ENCODE measurements at regions not wholly inside any gene's neighbourhood (a gene's known extent, or its start where the extent isn't known, plus 50 kb on each side); places are given as distances from the start of the nearest gene placed in this dataset.

DNA sequence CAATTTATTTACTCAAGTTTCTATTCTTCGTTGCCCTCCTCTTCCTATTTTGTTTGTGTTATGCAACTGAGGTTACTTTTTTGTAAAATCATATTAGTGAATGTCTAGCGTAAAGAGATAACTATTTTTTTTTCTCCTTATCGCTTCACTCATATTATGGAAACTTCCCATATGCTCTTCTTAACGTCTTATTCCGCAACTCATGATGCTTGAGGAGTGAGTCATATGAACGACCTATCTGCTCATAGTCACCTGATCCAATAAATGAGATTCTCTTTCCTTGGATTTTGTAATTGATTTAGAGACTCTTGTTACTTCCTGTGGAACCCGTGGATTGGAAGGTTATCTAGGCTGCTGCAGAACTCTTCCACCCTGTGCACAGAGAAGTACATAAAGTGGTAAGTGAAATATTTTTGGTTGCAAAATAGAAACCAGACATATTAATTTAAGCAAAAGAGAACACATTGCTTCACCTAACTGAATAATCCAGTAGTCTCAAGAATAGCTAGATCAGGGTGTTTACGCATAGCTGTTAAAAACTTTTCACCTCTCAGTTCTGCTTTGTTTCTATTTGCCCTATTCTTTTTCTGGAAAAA, 719.3 kb upstream of the SGO1 start:
- H3K27ac Mint-ChIP-seq: no peak overlapping the region
- H3K4me3 Mint-ChIP-seq: no peak overlapping the region
- H3K27me3 Mint-ChIP-seq (ENCODE audit: insufficient read depth, low read depth, poor library complexity): no peaks in the 10 kb centered on the region

More for the DNA sequence above, 719.3 kb upstream of the SGO1 start:
- Mint-ChIP-seq H3K36me3 (ENCODE audit: low read depth) (no peaks in the 10 kb centered on the region), H3K9me3 (no peaks in the 10 kb centered on the region), H3K4me1 (peaks cover 9% of the 10 kb centered on the region)
- Histone ChIP-seq H3K27ac (ENCODE audit: low read depth) (no peak overlapping the region), H3K36me3 (ENCODE audit: insufficient read depth) (no peaks in the 10 kb centered on the region), H3K4me3 (no peak overlapping the region), H2AFZ (no peak overlapping the region; the same call in 1 of the 2 replicates), H3K9me2 (ENCODE audit: insufficient read depth) (no peaks in the 10 kb centered on the region), H4K20me1 (replicated peaks; ENCODE audit: insufficient read depth) (no peaks in the 10 kb centered on the region), H3K4me1 (ENCODE audit: insufficient read depth) (no peaks in the 10 kb centered on the region), H3F3A (replicated peaks; ENCODE audit: low read depth) (no peaks in the 10 kb centered on the region), H3K79me2 (replicated peaks; ENCODE audit: insufficient read depth) (no peaks in the 10 kb centered on the region), H3K4me2 (no peak overlapping the region), H3K27me3 (ENCODE audit: insufficient read depth) (no peaks in the 10 kb centered on the region)
- TF ChIP-seq CREB1 (CRISPR knock-in tag; IDR thresholded peaks at IDR 0.05; ENCODE audit: low read depth): no peak
- TF ChIP-seq NANOG (IDR thresholded peaks at IDR 0.05; ENCODE audit: borderline replicate concordance): no peak
- no peak for TF ChIP-seq EZH2phosphoT487 (IDR thresholded peaks at IDR 0.05; ENCODE audit: unreplicated experiment)
- TF ChIP-seq POLR2AphosphoS5 (IDR thresholded peaks at IDR 0.05; ENCODE audit: low read depth): no peak
- no peak for TF ChIP-seq JUNB (IDR thresholded peaks at IDR 0.05; ENCODE audit: unreplicated experiment)
- TF ChIP-seq, protein P1, sequence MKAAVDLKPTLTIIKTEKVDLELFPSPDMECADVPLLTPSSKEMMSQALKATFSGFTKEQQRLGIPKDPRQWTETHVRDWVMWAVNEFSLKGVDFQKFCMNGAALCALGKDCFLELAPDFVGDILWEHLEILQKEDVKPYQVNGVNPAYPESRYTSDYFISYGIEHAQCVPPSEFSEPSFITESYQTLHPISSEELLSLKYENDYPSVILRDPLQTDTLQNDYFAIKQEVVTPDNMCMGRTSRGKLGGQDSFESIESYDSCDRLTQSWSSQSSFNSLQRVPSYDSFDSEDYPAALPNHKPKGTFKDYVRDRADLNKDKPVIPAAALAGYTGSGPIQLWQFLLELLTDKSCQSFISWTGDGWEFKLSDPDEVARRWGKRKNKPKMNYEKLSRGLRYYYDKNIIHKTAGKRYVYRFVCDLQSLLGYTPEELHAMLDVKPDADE (IDR thresholded peaks at IDR 0.05): no peak
- no peak for TF ChIP-seq STAT1 (IDR thresholded peaks at IDR 0.05; ENCODE audit: unreplicated experiment)
- no peak for TF ChIP-seq EZH2 (IDR thresholded peaks at IDR 0.05; ENCODE audit: low read depth, unreplicated experiment)
- TF ChIP-seq, protein P2, sequence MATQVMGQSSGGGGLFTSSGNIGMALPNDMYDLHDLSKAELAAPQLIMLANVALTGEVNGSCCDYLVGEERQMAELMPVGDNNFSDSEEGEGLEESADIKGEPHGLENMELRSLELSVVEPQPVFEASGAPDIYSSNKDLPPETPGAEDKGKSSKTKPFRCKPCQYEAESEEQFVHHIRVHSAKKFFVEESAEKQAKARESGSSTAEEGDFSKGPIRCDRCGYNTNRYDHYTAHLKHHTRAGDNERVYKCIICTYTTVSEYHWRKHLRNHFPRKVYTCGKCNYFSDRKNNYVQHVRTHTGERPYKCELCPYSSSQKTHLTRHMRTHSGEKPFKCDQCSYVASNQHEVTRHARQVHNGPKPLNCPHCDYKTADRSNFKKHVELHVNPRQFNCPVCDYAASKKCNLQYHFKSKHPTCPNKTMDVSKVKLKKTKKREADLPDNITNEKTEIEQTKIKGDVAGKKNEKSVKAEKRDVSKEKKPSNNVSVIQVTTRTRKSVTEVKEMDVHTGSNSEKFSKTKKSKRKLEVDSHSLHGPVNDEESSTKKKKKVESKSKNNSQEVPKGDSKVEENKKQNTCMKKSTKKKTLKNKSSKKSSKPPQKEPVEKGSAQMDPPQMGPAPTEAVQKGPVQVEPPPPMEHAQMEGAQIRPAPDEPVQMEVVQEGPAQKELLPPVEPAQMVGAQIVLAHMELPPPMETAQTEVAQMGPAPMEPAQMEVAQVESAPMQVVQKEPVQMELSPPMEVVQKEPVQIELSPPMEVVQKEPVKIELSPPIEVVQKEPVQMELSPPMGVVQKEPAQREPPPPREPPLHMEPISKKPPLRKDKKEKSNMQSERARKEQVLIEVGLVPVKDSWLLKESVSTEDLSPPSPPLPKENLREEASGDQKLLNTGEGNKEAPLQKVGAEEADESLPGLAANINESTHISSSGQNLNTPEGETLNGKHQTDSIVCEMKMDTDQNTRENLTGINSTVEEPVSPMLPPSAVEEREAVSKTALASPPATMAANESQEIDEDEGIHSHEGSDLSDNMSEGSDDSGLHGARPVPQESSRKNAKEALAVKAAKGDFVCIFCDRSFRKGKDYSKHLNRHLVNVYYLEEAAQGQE (IDR thresholded peaks at IDR 0.05; ENCODE audit: unreplicated experiment): no peak
- no peak for TF ChIP-seq ZNF114 (CRISPR knock-in tag; IDR thresholded peaks at IDR 0.05)
- TF ChIP-seq, protein P3, sequence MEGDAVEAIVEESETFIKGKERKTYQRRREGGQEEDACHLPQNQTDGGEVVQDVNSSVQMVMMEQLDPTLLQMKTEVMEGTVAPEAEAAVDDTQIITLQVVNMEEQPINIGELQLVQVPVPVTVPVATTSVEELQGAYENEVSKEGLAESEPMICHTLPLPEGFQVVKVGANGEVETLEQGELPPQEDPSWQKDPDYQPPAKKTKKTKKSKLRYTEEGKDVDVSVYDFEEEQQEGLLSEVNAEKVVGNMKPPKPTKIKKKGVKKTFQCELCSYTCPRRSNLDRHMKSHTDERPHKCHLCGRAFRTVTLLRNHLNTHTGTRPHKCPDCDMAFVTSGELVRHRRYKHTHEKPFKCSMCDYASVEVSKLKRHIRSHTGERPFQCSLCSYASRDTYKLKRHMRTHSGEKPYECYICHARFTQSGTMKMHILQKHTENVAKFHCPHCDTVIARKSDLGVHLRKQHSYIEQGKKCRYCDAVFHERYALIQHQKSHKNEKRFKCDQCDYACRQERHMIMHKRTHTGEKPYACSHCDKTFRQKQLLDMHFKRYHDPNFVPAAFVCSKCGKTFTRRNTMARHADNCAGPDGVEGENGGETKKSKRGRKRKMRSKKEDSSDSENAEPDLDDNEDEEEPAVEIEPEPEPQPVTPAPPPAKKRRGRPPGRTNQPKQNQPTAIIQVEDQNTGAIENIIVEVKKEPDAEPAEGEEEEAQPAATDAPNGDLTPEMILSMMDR (conservative IDR thresholded peaks at IDR 0.05; ENCODE audit: low read depth in 2 of 2): no peak
- no peak for TF ChIP-seq ZNF331 (CRISPR knock-in tag; IDR thresholded peaks at IDR 0.05; ENCODE audit: low read depth)
- TF ChIP-seq, protein P4, sequence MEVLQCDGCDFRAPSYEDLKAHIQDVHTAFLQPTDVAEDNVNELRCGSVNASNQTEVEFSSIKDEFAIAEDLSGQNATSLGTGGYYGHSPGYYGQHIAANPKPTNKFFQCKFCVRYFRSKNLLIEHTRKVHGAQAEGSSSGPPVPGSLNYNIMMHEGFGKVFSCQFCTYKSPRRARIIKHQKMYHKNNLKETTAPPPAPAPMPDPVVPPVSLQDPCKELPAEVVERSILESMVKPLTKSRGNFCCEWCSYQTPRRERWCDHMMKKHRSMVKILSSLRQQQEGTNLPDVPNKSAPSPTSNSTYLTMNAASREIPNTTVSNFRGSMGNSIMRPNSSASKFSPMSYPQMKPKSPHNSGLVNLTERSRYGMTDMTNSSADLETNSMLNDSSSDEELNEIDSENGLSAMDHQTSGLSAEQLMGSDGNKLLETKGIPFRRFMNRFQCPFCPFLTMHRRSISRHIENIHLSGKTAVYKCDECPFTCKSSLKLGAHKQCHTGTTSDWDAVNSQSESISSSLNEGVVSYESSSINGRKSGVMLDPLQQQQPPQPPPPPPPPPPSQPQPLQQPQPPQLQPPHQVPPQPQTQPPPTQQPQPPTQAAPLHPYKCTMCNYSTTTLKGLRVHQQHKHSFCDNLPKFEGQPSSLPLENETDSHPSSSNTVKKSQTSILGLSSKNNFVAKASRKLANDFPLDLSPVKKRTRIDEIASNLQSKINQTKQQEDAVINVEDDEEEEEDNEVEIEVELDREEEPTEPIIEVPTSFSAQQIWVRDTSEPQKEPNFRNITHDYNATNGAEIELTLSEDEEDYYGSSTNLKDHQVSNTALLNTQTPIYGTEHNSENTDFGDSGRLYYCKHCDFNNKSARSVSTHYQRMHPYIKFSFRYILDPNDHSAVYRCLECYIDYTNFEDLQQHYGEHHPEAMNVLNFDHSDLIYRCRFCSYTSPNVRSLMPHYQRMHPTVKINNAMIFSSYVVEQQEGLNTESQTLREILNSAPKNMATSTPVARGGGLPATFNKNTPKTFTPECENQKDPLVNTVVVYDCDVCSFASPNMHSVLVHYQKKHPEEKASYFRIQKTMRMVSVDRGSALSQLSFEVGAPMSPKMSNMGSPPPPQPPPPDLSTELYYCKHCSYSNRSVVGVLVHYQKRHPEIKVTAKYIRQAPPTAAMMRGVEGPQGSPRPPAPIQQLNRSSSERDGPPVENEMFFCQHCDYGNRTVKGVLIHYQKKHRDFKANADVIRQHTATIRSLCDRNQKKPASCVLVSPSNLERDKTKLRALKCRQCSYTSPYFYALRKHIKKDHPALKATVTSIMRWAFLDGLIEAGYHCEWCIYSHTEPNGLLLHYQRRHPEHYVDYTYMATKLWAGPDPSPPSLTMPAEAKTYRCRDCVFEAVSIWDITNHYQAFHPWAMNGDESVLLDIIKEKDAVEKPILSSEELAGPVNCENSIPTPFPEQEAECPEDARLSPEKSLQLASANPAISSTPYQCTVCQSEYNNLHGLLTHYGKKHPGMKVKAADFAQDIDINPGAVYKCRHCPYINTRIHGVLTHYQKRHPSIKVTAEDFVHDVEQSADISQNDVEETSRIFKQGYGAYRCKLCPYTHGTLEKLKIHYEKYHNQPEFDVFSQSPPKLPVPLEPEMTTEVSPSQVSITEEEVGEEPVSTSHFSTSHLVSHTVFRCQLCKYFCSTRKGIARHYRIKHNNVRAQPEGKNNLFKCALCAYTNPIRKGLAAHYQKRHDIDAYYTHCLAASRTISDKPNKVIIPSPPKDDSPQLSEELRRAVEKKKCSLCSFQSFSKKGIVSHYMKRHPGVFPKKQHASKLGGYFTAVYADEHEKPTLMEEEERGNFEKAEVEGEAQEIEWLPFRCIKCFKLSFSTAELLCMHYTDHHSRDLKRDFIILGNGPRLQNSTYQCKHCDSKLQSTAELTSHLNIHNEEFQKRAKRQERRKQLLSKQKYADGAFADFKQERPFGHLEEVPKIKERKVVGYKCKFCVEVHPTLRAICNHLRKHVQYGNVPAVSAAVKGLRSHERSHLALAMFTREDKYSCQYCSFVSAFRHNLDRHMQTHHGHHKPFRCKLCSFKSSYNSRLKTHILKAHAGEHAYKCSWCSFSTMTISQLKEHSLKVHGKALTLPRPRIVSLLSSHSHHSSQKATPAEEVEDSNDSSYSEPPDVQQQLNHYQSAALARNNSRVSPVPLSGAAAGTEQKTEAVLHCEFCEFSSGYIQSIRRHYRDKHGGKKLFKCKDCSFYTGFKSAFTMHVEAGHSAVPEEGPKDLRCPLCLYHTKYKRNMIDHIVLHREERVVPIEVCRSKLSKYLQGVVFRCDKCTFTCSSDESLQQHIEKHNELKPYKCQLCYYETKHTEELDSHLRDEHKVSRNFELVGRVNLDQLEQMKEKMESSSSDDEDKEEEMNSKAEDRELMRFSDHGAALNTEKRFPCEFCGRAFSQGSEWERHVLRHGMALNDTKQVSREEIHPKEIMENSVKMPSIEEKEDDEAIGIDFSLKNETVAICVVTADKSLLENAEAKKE (CRISPR knock-in tag; IDR thresholded peaks at IDR 0.05): no peak
- DNase-seq (ENCODE audit: low spot score) (no peak), ATAC-seq (no peak)
